AG08395 (cell line): ENCODE measurements at regions not wholly inside any gene's neighbourhood (a gene's known extent, or its start where the extent isn't known, plus 50 kb on each side); places are given as distances from the start of the nearest gene placed in this dataset.

Experiments
- DNase-seq: peaks from one replicate; pipeline ENCODE4 v3.0.0; 2012; ENCODE audit warnings: mixed read lengths, low spot score

- DNase-seq: no peak
These were observed 297.3 kb downstream of the DHX15 start for GRCh38 chr4:24287096-24287495.

GRCh38 chr4:24285759-24286158 lies 298.6 kb downstream of the DHX15 start:
- DNase-seq: no peak

DNA sequence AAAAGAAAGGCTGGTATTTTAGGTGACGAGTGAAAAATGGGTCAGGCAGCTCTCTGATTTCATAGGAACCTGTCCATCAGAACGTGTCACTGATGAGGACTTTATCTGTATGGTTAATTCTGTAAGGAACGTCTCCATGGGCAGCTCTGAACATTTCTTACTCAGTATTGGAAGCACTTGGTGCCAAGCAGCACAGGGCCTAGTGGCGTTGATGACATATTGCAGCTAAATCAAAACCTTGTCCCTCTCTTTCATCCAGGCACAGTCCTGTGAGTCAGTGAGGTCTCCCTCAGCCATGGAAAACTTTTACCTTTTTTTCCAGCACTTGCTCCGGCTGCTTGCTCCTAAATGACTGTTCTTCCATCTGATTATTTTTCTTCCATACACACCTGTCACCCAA lies 301.9 kb downstream of the DHX15 start:
- no peak for DNase-seq

DNA sequence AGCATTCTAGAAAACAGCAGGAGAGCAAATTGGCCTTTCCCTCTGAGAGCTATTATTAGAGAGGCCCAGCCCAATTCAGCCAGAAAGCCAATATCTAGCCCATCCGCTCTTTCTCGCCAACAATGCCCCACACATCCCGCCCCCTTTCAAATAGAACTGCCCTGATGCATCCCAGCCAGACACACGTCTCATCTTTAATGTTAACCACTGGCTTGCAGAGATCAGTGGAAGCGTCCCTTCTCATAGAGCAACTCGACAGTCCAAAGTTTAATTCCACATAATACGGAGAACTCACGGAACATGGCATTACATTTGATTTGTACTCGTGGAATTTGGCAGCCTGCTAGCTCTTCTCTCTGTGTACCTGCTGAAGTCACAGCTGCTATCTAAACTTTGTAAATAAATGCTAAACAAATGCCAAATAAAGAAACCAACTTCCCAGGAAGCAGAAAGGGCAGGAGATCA lies 304.4 kb downstream of the DHX15 start:
- DNase-seq: no peak

DNA sequence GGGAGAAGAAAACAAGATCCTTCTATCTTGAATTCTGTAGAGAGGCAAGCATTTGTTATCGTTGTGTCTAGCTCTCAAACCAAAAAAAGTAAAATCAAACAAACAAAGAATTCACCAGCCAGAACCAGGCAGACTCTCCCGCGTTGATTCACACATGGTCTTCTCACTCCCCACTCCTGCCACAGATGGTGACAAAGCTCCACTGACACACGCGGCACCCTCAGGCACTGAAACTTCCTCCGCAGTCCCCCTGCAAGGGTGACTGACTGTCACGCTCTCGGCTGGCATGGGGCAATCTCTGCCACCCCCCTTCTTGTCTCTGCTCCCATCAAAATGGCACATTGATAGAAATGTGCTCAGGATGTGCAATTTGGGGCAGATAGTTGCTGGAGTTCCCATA lies 304.9 kb downstream of the DHX15 start:
- no peak for DNase-seq

DNA sequence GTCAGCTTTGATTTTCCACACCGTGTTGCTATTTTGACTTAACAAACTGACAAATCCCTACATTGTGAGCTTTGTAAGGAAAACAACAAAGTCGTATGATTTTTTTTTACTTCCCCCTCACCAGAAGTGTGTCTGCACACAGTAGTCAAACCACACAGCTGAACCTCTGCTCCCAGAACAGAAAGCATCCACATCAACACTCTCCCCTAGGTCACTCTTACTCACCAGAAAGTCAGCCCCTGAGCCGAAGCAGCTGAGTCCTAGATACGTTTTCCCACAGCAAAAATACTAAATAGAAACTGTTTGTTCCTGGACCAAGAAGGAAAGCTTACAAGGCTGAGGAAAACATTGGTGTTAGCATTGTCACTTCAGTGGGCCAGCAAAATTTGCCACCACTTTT lies 305.7 kb downstream of the DHX15 start:
- DNase-seq: no peak

- DNase-seq: peak; percentile 32
These were observed 309.9 kb downstream of the DHX15 start for GRCh38 chr4:24274381-24274941.

GRCh38 chr4:24273136-24273535 lies 311.2 kb downstream of the DHX15 start:
- DNase-seq: no peak

GRCh38 chr4:24266951-24267722 lies 317.2 kb downstream of the DHX15 start:
- peak; percentile 54 for DNase-seq

DNA sequence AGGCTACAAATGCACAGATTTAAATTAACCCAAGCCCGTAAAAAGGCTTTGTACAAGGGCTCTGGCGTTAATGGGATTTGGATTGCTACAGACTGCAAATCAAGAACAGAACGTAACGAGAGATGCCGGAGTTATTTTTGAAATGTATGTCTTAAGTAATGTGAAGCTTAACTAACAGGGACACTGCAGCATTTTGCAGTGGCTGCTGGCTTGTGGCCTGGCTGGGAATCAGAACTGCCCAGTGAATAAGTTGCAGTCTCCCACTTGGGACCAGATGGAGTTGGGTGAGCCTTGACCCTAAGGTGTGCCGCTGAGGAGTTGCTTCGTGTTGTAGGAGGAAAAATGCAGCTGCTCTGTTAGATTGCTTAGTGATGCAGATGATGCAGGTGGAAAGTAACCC lies 318.4 kb downstream of the DHX15 start:
- no peak for DNase-seq

DNA sequence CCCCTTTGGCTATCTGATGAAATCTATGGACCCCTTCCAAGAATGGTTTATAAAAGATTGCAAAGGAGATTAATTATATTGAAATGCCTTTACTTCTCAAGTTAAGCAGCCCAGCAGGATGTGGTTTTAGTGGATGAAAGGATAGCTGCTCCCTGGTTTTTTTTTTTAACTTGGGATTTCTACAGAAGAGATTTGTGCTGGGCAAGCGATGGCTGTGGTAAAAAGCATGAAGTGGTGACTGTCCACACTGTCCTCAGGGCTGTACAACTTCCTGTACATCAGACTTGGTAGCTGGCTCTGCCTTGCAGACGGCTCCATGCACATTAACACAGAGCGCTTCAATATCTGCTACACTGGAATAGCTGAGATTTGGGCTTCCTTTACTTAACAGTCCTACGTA lies 321.7 kb downstream of the DHX15 start:
- peak; percentile 6 for DNase-seq

DNA sequence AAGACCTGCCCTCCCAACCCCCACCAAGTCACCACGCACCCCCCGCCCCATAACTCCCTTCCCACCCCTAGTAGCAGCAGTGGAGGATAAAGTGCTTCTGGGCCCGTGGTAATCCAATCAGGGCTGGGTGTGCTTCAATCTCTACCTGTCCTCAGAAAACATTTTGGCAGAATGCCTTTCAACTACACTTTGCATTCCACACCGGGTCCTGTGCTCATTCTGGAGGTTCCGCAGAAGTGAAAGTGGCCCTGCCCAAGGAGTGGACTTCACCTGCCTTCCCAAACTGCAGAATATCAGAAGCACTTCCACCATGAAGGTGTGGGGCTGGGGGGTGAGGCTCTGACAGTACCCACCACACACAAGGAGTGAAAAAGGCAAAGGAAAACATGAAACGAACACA lies 322.3 kb downstream of the DHX15 start:
- no peak for DNase-seq

GRCh38 chr4:24260923-24261564 lies 323.3 kb downstream of the DHX15 start:
- DNase-seq: no peak

- DNase-seq: no peak
These were observed 324.1 kb downstream of the DHX15 start for GRCh38 chr4:24260133-24260715.

DNA sequence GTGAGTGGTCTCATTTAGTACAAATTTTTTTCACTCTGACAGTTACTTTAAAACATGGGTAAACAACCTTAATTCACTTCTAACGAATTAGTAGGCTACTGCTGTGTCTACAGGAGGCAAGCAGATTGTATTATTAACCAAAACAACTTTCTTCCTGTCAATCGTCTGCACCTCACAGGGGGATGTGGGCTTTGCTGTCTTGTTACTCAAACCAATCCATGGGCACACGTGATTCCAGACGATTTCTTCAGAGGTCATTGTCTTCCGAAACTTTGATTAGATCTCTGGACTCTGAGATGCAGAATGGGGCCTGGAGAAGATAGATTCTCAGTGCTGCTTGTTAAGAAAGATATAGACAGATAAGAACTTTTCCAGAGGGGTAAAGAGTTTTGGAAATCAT lies 327.8 kb downstream of the DHX15 start:
- DNase-seq: no peak

DNA sequence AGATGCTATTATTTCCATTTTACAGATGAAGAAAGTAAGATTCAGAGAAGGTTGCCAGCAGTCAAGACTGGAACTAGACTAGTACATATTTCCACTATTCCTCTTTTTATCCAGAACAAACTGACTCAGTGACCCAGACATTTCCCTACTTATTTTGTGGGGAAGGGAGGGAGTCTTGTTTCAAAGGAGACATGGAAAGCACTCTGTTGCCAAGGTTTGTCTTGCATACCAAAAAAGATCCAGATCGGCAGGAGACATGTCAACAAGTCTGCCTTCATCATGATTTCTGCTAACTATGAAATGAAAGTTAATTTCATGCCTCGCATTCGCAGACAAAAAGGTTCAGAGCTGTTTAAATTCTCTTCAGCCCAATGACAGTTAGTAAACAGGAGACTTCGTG lies 328.3 kb downstream of the DHX15 start:
- DNase-seq: no peak

DNA sequence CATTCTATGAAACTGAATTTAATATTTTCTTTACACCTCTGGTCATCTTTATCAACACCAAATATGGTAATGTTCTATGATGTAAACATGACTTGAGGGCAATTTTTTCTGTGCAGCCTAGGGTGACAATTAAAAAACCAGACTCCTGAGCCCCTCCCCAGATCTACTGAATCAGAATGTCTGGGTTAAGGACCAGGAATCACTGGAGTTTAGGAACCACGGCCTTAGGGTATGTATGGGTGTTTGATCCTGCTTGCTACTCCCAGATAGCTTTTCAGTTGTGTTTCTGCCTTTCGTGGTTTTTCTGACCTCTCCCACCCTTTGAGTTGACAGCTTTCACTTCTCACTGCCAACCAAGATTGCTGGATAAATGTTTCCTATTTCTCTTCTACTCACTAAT lies 332.2 kb downstream of the DHX15 start:
- no peak for DNase-seq

GRCh38 chr4:24251589-24251988 lies 332.8 kb downstream of the DHX15 start:
- no peak for DNase-seq

GRCh38 chr4:24249972-24250371 lies 334.4 kb downstream of the DHX15 start:
- DNase-seq: no peak

GRCh38 chr4:24248674-24249630 lies 335.4 kb downstream of the DHX15 start:
- no peak for DNase-seq

- no peak for DNase-seq
These were observed 338.9 kb downstream of the DHX15 start for GRCh38 chr4:24245491-24245820.
